ENCODE measurements at regions not wholly inside any gene's neighbourhood (a gene's known extent, or its start where the extent isn't known, plus 50 kb on each side); places are given as distances from the start of the nearest gene placed in this dataset.
"Not testable (repeated sequence)": the region's sequence is repeated elsewhere in the genome, so short reads cannot be mapped to it uniquely, and the experiment has no call there.

DNA sequence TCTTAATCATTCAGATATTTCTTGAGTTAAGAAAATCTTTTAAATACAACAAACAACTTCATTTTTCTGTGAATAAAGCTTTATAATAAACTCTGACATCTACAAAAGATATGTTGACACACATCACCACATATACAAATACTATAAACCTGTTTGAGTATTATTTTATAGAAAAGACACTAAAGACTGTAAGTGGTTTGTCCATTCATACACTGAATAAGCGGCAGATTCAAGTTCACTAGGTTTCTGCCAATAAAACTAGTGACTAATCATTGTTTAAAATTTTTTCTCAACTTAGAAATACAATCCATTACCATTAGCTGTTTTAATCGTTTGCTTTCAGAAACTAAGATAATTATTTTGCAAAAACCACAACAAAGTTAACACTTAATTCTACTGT lies 1900.0 kb downstream of the C4orf33 start:
- no peak for DNase-seq
- H3K27me3 ChIP-seq = no peaks in the 10 kb centered on the region
- TF ChIP-seq, protein P1, sequence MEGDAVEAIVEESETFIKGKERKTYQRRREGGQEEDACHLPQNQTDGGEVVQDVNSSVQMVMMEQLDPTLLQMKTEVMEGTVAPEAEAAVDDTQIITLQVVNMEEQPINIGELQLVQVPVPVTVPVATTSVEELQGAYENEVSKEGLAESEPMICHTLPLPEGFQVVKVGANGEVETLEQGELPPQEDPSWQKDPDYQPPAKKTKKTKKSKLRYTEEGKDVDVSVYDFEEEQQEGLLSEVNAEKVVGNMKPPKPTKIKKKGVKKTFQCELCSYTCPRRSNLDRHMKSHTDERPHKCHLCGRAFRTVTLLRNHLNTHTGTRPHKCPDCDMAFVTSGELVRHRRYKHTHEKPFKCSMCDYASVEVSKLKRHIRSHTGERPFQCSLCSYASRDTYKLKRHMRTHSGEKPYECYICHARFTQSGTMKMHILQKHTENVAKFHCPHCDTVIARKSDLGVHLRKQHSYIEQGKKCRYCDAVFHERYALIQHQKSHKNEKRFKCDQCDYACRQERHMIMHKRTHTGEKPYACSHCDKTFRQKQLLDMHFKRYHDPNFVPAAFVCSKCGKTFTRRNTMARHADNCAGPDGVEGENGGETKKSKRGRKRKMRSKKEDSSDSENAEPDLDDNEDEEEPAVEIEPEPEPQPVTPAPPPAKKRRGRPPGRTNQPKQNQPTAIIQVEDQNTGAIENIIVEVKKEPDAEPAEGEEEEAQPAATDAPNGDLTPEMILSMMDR (IDR thresholded peaks at IDR 0.05) = no peak
- no peaks in the 10 kb centered on the region for H3K9me3 ChIP-seq
- no peak overlapping the region for H3K4me3 ChIP-seq
- H3K4me1 ChIP-seq = no peaks in the 10 kb centered on the region
- no peaks in the 10 kb centered on the region for H3K36me3 ChIP-seq
- H3K27ac ChIP-seq = no peak overlapping the region
- intact Hi-C loops (cut with DNase I; ENCODE audit: low total_unique reads) = no loop called here

- Histone ChIP-seq H3K27ac (no peak overlapping the region), H3K36me3 (no peaks in the 10 kb centered on the region), H3K9me3 (no peaks in the 10 kb centered on the region), H3K4me1 (no peaks in the 10 kb centered on the region), H3K4me3 (no peak overlapping the region), H3K27me3 (no peaks in the 10 kb centered on the region)
- DNase-seq = no peak
- TF ChIP-seq, protein P1 (IDR thresholded peaks at IDR 0.05) = no peak
- intact Hi-C loops (cut with DNase I; ENCODE audit: low total_unique reads) = no loop called here
Observed at GRCh38 chr4:131001371-131001770, 1905.4 kb downstream of the C4orf33 start.

DNA sequence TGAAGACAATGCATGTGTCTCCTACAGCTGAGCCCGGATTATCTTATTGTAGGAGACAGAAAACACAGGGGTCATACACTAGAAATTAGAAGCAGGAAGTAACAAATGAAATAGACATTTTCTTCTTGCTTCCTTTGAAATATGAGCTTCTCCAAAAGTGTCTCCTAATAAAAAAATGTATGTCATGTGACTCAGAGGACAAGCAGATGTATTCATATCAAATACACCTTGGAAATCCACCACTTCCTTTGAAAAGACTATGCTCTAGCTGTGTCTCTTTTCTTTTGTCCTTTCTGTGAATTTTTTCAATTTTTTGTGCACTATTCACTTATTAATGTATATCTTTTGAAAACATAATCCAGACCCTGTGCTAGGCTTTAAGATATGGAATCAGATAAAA lies 1906.2 kb downstream of the C4orf33 start:
- no peaks in the 10 kb centered on the region for H3K4me1 ChIP-seq
- TF ChIP-seq, protein P1 (IDR thresholded peaks at IDR 0.05) = no peak
- H3K36me3 ChIP-seq = no peaks in the 10 kb centered on the region
- H3K27ac ChIP-seq = no peak overlapping the region
- H3K27me3 ChIP-seq = no peaks in the 10 kb centered on the region
- intact Hi-C loops (cut with DNase I; ENCODE audit: low total_unique reads) = no loop called here
- no peak for DNase-seq
- H3K4me3 ChIP-seq = no peak overlapping the region
- no peaks in the 10 kb centered on the region for H3K9me3 ChIP-seq

DNA sequence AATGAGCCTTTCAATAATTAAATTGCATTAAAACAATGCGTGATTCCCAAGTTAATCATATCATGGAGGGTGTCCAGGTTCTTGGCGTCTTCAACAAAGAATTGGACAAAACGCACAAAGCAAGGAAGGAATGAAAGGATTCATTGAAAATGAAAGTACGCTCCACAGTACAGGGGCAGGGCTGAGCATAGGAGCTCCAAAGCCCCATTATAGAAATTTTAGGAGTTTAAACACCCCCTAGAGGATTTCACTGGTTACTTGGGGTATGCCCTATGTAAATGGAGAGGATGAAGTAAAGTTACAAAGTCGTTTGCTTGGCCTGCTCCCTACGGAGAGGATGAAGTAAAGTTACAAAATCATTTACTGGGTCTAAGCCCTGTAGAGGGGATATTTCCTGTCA lies 1910.4 kb downstream of the C4orf33 start:
- H3K4me1 ChIP-seq = no peaks in the 10 kb centered on the region

GRCh38 chr4:131011961-131012360 lies 1916.0 kb downstream of the C4orf33 start:
- intact Hi-C loops (cut with DNase I; ENCODE audit: low total_unique reads); H3K4me1 ChIP-seq; H3K9me3 ChIP-seq; H3K27ac ChIP-seq; H3K36me3 ChIP-seq; DNase-seq; H3K4me3 ChIP-seq; H3K27me3 ChIP-seq: not testable (repeated sequence)

More for the DNA sequence above, 1910.4 kb downstream of the C4orf33 start:
- DNase-seq = no peak
- H3K27ac ChIP-seq = no peak overlapping the region
- H3K9me3 ChIP-seq = no peaks in the 10 kb centered on the region
- intact Hi-C loops (cut with DNase I; ENCODE audit: low total_unique reads) = no loop called here
- TF ChIP-seq, protein P1 (IDR thresholded peaks at IDR 0.05) = no peak
- H3K4me3 ChIP-seq = no peak overlapping the region
- H3K36me3 ChIP-seq = no peaks in the 10 kb centered on the region
- no peaks in the 10 kb centered on the region for H3K27me3 ChIP-seq

- no peak overlapping the region for H3K27ac ChIP-seq
- no peak overlapping the region for H3K4me3 ChIP-seq
- no peak for DNase-seq
- H3K36me3 ChIP-seq = no peaks in the 10 kb centered on the region
- H3K4me1 ChIP-seq = no peaks in the 10 kb centered on the region
- intact Hi-C loops (cut with DNase I; ENCODE audit: low total_unique reads) = no loop called here
- H3K9me3 ChIP-seq = no peaks in the 10 kb centered on the region
- TF ChIP-seq, protein P1 (IDR thresholded peaks at IDR 0.05) = no peak
- no peaks in the 10 kb centered on the region for H3K27me3 ChIP-seq
Observed at GRCh38 chr4:131013226-131013625, 1917.3 kb downstream of the C4orf33 start.
